C4-2B (cell line): ENCODE measurements at regions not wholly inside any gene's neighbourhood (a gene's known extent, or its start where the extent isn't known, plus 50 kb on each side); places are given as distances from the start of the nearest gene placed in this dataset.

ENCODE experiments used
- CTCF ChIP-seq: fragments of 450-650 bp; conservative IDR thresholded peaks from 2 replicates; pipeline ENCODE4 v1.5.1; 2017; ENCODE audit warnings: mild to moderate bottlenecking
- ZFX ChIP-seq: fragments of 450-650 bp; IDR thresholded peaks from 2 replicates; pipeline ENCODE4 v1.6.1; 2017

GRCh38 chr22:48071305-48071704 is 1308.9 kb downstream of the TBC1D22A start:
- TF ChIP-seq CTCF, result no peak
- no peak for TF ChIP-seq ZFX
